WTC11 (cell line): ENCODE measurements at regions not wholly inside any gene's neighbourhood (a gene's known extent, or its start where the extent isn't known, plus 50 kb on each side); places are given as distances from the start of the nearest gene placed in this dataset.

Experiments
- ATAC-seq: fragments of 200-7000 bp; cut with Tn5 transposase; 2 replicates; pipeline ENCODE4 v1.10.0; 2021; ENCODE audit warnings: mild to moderate bottlenecking, moderate library complexity
- CTCF ChIA-PET: fragments of 300-600 bp; sonication (Branson Sonifier 250); formaldehyde crosslinking; loops from one replicate; lab custom pipeline; 2021; ENCODE audit warnings: antibody characterized with exemption; lab: Charles Lee
- POLR2A ChIA-PET: fragments of 350-600 bp; sonication (Branson Sonifier 250); formaldehyde crosslinking; loops from one replicate; lab custom pipeline; 2021; ENCODE audit warnings: antibody characterized with exemption; lab: Charles Lee
- DNase-seq: peaks from one replicate; pipeline ENCODE4 v3.0.0; 2021; ENCODE audit warnings: low spot score
- H3K27ac Mint-ChIP-seq: 2 replicates; pipeline ENCODE4 v1.8.0; 2021; ENCODE audit warnings: mixed read lengths
- H3K27me3 Mint-ChIP-seq: 2 replicates; pipeline ENCODE4 v1.8.0; 2021; ENCODE audit warnings: low read depth, mild to moderate bottlenecking, moderate library complexity, mixed read lengths
- H3K36me3 Mint-ChIP-seq: 2 replicates; pipeline ENCODE4 v1.8.0; 2021; ENCODE audit warnings: mixed read lengths
- H3K4me1 Mint-ChIP-seq: 2 replicates; pipeline ENCODE4 v1.8.0; 2022; ENCODE audit warnings: mixed read lengths
- H3K4me3 Mint-ChIP-seq: 2 replicates; pipeline ENCODE4 v1.8.0; 2021; ENCODE audit warnings: mild to moderate bottlenecking, moderate library complexity, mixed read lengths
- H3K9me3 Mint-ChIP-seq: 2 replicates; pipeline ENCODE4 v1.8.0; 2021; ENCODE audit warnings: mixed read lengths
- AFF4 ChIP-seq: sonication (generic); formaldehyde crosslinking; IDR thresholded peaks from 2 replicates; pipeline ENCODE4 v1.8.1; 2023; ENCODE audit warnings: mild to moderate bottlenecking, missing genetic modification reagents, borderline replicate concordance
- CTCF ChIP-seq: fragments of 200-600 bp; IDR thresholded peaks from 2 replicates; pipeline ENCODE4 v1.8.0; 2022; ENCODE audit warnings: antibody characterized with exemption
- ETV6 ChIP-seq: sonication (generic); formaldehyde crosslinking; IDR thresholded peaks from 2 replicates; pipeline ENCODE4 v1.8.1; 2022; ENCODE audit warnings: mild to moderate bottlenecking, missing genetic modification reagents
- HMGA2 ChIP-seq: fragments of 250-450 bp; sonication (Bioruptor Pico); IDR thresholded peaks from 2 replicates; pipeline ENCODE4 v1.4.0; 2021; ENCODE audit warnings: mild to moderate bottlenecking, moderate library complexity
- IRF1 ChIP-seq: sonication (generic); formaldehyde crosslinking; IDR thresholded peaks from 2 replicates; pipeline ENCODE4 v1.8.0; 2023; ENCODE audit warnings: missing genetic modification reagents
- IRF2 ChIP-seq: sonication (generic); formaldehyde crosslinking; IDR thresholded peaks from 2 replicates; pipeline ENCODE4 v1.8.0; 2022; ENCODE audit warnings: low read depth, missing genetic modification reagents, borderline replicate concordance
- JAZF1 ChIP-seq: fragments of 250-450 bp; sonication (Bioruptor Pico); IDR thresholded peaks from 2 replicates; pipeline ENCODE4 v1.9.0; 2021; ENCODE audit warnings: moderate library complexity, mild to moderate bottlenecking, inconsistent platforms
- MXD4 ChIP-seq: fragments of 250-450 bp; sonication (Bioruptor Pico); IDR thresholded peaks from 2 replicates; pipeline ENCODE4 v1.8.0; 2021; ENCODE audit warnings: mild to moderate bottlenecking, moderate library complexity, borderline replicate concordance
- NR2C2 ChIP-seq: sonication (generic); formaldehyde crosslinking; IDR thresholded peaks from 2 replicates; pipeline ENCODE4 v1.8.0; 2022; ENCODE audit warnings: mild to moderate bottlenecking, missing genetic modification reagents
- PRDM15 ChIP-seq: sonication (generic); formaldehyde crosslinking; IDR thresholded peaks from 2 replicates; pipeline ENCODE4 v1.8.0; 2022; ENCODE audit warnings: missing genetic modification reagents
- TEAD4 ChIP-seq: sonication (generic); formaldehyde crosslinking; IDR thresholded peaks from 2 replicates; pipeline ENCODE4 v1.8.0; 2022; ENCODE audit warnings: mild to moderate bottlenecking, missing genetic modification reagents
- ZNF121 ChIP-seq: sonication (generic); formaldehyde crosslinking; IDR thresholded peaks from 2 replicates; pipeline ENCODE4 v1.8.0; 2023; ENCODE audit warnings: missing genetic modification reagents
- ZNF138 ChIP-seq: sonication (generic); formaldehyde crosslinking; conservative IDR thresholded peaks from 2 replicates; pipeline ENCODE4 v1.8.1; 2022; ENCODE audit warnings: mild to moderate bottlenecking, moderate library complexity, missing genetic modification reagents
- ZNF281 ChIP-seq: sonication (generic); formaldehyde crosslinking; IDR thresholded peaks from 2 replicates; pipeline ENCODE4 v1.8.0; 2023; ENCODE audit warnings: mild to moderate bottlenecking, missing genetic modification reagents
- ZNF423 ChIP-seq: fragments of 250-450 bp; sonication (Bioruptor Pico); IDR thresholded peaks from 2 replicates; pipeline ENCODE4 v2.1.2; 2022; ENCODE audit warnings: mild to moderate bottlenecking, moderate library complexity

GRCh38 chr3:132241776-132242514, 75.3 kb upstream of the ACP3 start:
- CTCF ChIA-PET, result interaction anchor here (2.4 kb wide), 1 partner anchor 15 kb away, joined by 9 read pairs; no protein-coding TSS in a partner anchor

GRCh38 chr3:132242790-132243189, 74.4 kb upstream of the ACP3 start:
- DNase-seq, result no peak
- H3K4me1 Mint-ChIP-seq, result no peaks in the 10 kb centered on the region
- POLR2A ChIA-PET, result no interaction called here
- CTCF ChIA-PET, result interaction anchor here (1.1 to 2.4 kb wide), 2 partner anchors 14 to 100 kb away, joined by 3 to 9 read pairs; no protein-coding TSS in a partner anchor
- no peak for ATAC-seq
- TF ChIP-seq ZNF423 (no peak), AFF4 (CRISPR knock-in tag) (no peak)
- no peaks in the 10 kb centered on the region for H3K36me3 Mint-ChIP-seq
- peaks cover 2% of the 10 kb centered on the region; the same call in 1 of the 2 replicates for H3K27me3 Mint-ChIP-seq
- H3K4me3 Mint-ChIP-seq, result no peak overlapping the region
- no peak overlapping the region for H3K27ac Mint-ChIP-seq
- no peaks in the 10 kb centered on the region for H3K9me3 Mint-ChIP-seq

More at GRCh38 chr3:132241776-132242514, 75.3 kb upstream of the ACP3 start:
- Mint-ChIP-seq H3K4me3 (no peak overlapping the region), H3K27me3 (peaks cover 2% of the 10 kb centered on the region; the same call in 1 of the 2 replicates), H3K27ac (no peak overlapping the region), H3K9me3 (no peaks in the 10 kb centered on the region), H3K4me1 (no peaks in the 10 kb centered on the region), H3K36me3 (no peaks in the 10 kb centered on the region)
- ATAC-seq, result no peak
- DNase-seq, result no peak
- TF ChIP-seq IRF1 (CRISPR knock-in tag) (no peak), MXD4 (CRISPR knock-in tag) (no peak), NR2C2 (CRISPR knock-in tag) (no peak), TEAD4 (no peak), IRF2 (CRISPR knock-in tag) (no peak), HMGA2 (CRISPR knock-in tag) (no peak)
- POLR2A ChIA-PET, result no interaction called here

- no peak overlapping the region for H3K4me3 Mint-ChIP-seq
- CTCF ChIA-PET, result no interaction called here
- H3K27me3 Mint-ChIP-seq, result peaks cover 2% of the 10 kb centered on the region; the same call in 1 of the 2 replicates
- H3K4me1 Mint-ChIP-seq, result no peaks in the 10 kb centered on the region
- no peak overlapping the region for H3K27ac Mint-ChIP-seq
- DNase-seq (no peak), ATAC-seq (no peak)
- no peaks in the 10 kb centered on the region for H3K36me3 Mint-ChIP-seq
- POLR2A ChIA-PET, result no interaction called here
- no peaks in the 10 kb centered on the region for H3K9me3 Mint-ChIP-seq
- TF ChIP-seq PRDM15 (CRISPR knock-in tag) (no peak), JAZF1 (CRISPR knock-in tag) (no peak), ETV6 (CRISPR knock-in tag) (no peak), ZNF138 (no peak), CTCF (no peak), ZNF281 (CRISPR knock-in tag) (no peak), ZNF121 (CRISPR knock-in tag) (no peak)
Observed at GRCh38 chr3:132245552-132246142, 71.6 kb upstream of the ACP3 start.
